CD4-positive, alpha-beta memory T cell (primary cell): ENCODE measurements at regions not wholly inside any gene's neighbourhood (a gene's known extent, or its start where the extent isn't known, plus 50 kb on each side); places are given as distances from the start of the nearest gene placed in this dataset.

ENCODE experiments used
- CTCF ChIA-PET: fragments of 350-600 bp; sonication (Branson Sonifier 250); formaldehyde crosslinking; loops from one replicate; lab custom pipeline; 2021; ENCODE audit warnings: inconsistent platforms; ENCODE audit not compliant: partially characterized antibody; lab: Charles Lee
- POLR2A ChIA-PET: fragments of 350-600 bp; sonication (Branson Sonifier 250); formaldehyde crosslinking; loops from one replicate; lab custom pipeline; 2021; ENCODE audit not compliant: partially characterized antibody; lab: Charles Lee
- DNase-seq, 5 donors: peaks; one replicate each; pipeline versions ENCODE4 v3.0.0 to v3.0.0-alpha.2; 2020 to 2022; ENCODE audit warnings: mixed read lengths in 1 of 5
- H3K27ac ChIP-seq: one replicate; pipeline ENCODE4 v1.7.0; 2013; ENCODE audit warnings: low read depth, low read length
- H3K27me3 ChIP-seq: 2 replicates; pipeline ENCODE4 v1.7.0; 2013; ENCODE audit warnings: mild to moderate bottlenecking, low read length, moderate library complexity; ENCODE audit not compliant: insufficient read depth
- H3K36me3 ChIP-seq: 2 replicates; pipeline ENCODE4 v1.7.0; 2013; ENCODE audit warnings: mild to moderate bottlenecking, low read length, moderate library complexity; ENCODE audit not compliant: insufficient read depth
- H3K4me1 ChIP-seq: 2 replicates; pipeline ENCODE4 v1.7.0; 2013; ENCODE audit warnings: mild to moderate bottlenecking, low read length, moderate library complexity; ENCODE audit not compliant: insufficient read depth
- H3K4me3 ChIP-seq, 2 donors: one replicate each; pipeline ENCODE4 v1.7.0; 2013; ENCODE audit warnings: low read length in 2 of 2, mild to moderate bottlenecking in 1 of 2
- H3K9me3 ChIP-seq, 2 donors: one replicate each; pipeline ENCODE4 v1.7.0; 2013; ENCODE audit warnings: low read length in 2 of 2, control low read depth in 1 of 2; ENCODE audit not compliant: control insufficient read depth in 1 of 2
- H3K27ac Mint-ChIP-seq, 7 donors: one replicate each; pipeline ENCODE4 v1.8.0; 2020 to 2021; ENCODE audit warnings: mixed read lengths in 7 of 7, mild to moderate bottlenecking in 6 of 7, inconsistent platforms in 3 of 7, moderate library complexity in 3 of 7
- H3K27me3 Mint-ChIP-seq, 2 donors: one replicate each; pipeline ENCODE4 v1.8.0; 2020 to 2021; ENCODE audit warnings: mixed read lengths in 2 of 2
- H3K36me3 Mint-ChIP-seq, 2 donors: one replicate each; pipeline ENCODE4 v1.8.0; 2020 to 2021; ENCODE audit warnings: mixed read lengths in 2 of 2, inconsistent platforms in 1 of 2, mild to moderate bottlenecking in 1 of 2
- H3K4me1 Mint-ChIP-seq, 4 donors: one replicate each; pipeline ENCODE4 v1.8.0; 2020 to 2021; ENCODE audit warnings: mixed read lengths in 4 of 4, mild to moderate bottlenecking in 1 of 4
- H3K4me3 Mint-ChIP-seq, 8 donors: one replicate each; pipeline ENCODE4 v1.8.0; 2020 to 2021; ENCODE audit warnings: mixed read lengths in 8 of 8, mild to moderate bottlenecking in 7 of 8, moderate library complexity in 6 of 8, inconsistent platforms in 3 of 8
- H3K9me3 Mint-ChIP-seq, 8 donors: one replicate each; pipeline ENCODE4 v1.8.0; 2020 to 2021; ENCODE audit warnings: mixed read lengths in 8 of 8, mild to moderate bottlenecking in 5 of 8, inconsistent platforms in 3 of 8, moderate library complexity in 1 of 8
- intact Hi-C: fragments of 100-400 bp; cut with micrococcal nuclease; formaldehyde crosslinking; loops from one replicate; pipeline ENCODE4 v1.15.1; 2023

GRCh38 chr4:126959056-126959745, 673.6 kb upstream of the INTU start:
- H3K27me3 ChIP-seq = no peaks in the 10 kb centered on the region
- no peak for DNase-seq
- no peak overlapping the region for H3K4me3 Mint-ChIP-seq
- no peaks in the 10 kb centered on the region for H3K4me1 Mint-ChIP-seq
- H3K9me3 ChIP-seq = no peaks in the 10 kb centered on the region
- H3K36me3 ChIP-seq = no peaks in the 10 kb centered on the region
- ChIA-PET CTCF (no interaction called here), POLR2A (no interaction called here)
- peaks cover 0 to 4% of the 10 kb centered on the region in 2 donors for H3K36me3 Mint-ChIP-seq
- H3K27me3 Mint-ChIP-seq = no peaks in the 10 kb centered on the region
- no peak overlapping the region for H3K27ac ChIP-seq
- no peak overlapping the region for H3K27ac Mint-ChIP-seq
- H3K4me1 ChIP-seq = no peaks in the 10 kb centered on the region
- intact Hi-C loops = no loop called here
- peaks cover 0 to 10% (median 4%) of the 10 kb centered on the region in 8 donors for H3K9me3 Mint-ChIP-seq
- H3K4me3 ChIP-seq = no peak overlapping the region

GRCh38 chr4:126960760-126961159, 672.0 kb upstream of the INTU start:
- Mint-ChIP-seq H3K9me3 (peaks cover 0 to 11% (median 5%) of the 10 kb centered on the region in 8 donors), H3K4me1 (no peaks in the 10 kb centered on the region), H3K4me3 (no peak overlapping the region), H3K36me3 (peaks cover 0 to 4% of the 10 kb centered on the region in 2 donors), H3K27ac (no peak overlapping the region), H3K27me3 (no peaks in the 10 kb centered on the region)
- H3K4me3 ChIP-seq = no peak overlapping the region
- no peak overlapping the region for H3K27ac ChIP-seq
- no peaks in the 10 kb centered on the region for H3K27me3 ChIP-seq
- no peaks in the 10 kb centered on the region for H3K4me1 ChIP-seq
- DNase-seq = no peak
- ChIA-PET POLR2A (no interaction called here), CTCF (no interaction called here)
- no peaks in the 10 kb centered on the region for H3K36me3 ChIP-seq
- intact Hi-C loops = no loop called here
- H3K9me3 ChIP-seq = no peaks in the 10 kb centered on the region

DNA sequence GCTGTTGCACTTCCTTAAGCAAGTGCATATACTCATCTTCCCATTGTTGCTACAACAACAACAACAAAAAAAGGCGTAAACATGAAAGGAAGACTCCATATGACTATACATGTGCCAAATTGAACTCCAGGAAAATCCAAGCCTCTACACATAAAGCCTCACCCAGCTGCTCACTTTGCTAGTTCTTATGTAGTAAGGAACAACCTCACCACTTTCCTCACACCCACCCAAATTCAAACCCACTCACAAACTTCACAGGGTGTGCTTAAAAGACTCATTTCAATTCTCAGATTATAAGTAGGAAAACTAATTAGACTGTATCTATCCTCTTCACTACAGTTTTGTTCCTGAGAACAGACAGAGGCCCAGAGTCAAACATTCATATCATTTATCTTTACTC, 671.1 kb upstream of the INTU start:
- H3K9me3 ChIP-seq = no peaks in the 10 kb centered on the region
- no peaks in the 10 kb centered on the region for H3K4me1 ChIP-seq
- ChIA-PET POLR2A (no interaction called here), CTCF (no interaction called here)
- no peaks in the 10 kb centered on the region for H3K4me1 Mint-ChIP-seq
- no peak overlapping the region for H3K27ac ChIP-seq
- H3K4me3 ChIP-seq = no peak overlapping the region
- DNase-seq = no peak
- intact Hi-C loops = no loop called here
- H3K27me3 ChIP-seq = no peaks in the 10 kb centered on the region
- H3K36me3 Mint-ChIP-seq = no peaks in the 10 kb centered on the region
- no peak overlapping the region for H3K27ac Mint-ChIP-seq
- H3K4me3 Mint-ChIP-seq = no peak overlapping the region
- peaks cover 0 to 10% (median 5%) of the 10 kb centered on the region in 8 donors for H3K9me3 Mint-ChIP-seq
- H3K36me3 ChIP-seq = no peaks in the 10 kb centered on the region
- H3K27me3 Mint-ChIP-seq = no peaks in the 10 kb centered on the region

DNA sequence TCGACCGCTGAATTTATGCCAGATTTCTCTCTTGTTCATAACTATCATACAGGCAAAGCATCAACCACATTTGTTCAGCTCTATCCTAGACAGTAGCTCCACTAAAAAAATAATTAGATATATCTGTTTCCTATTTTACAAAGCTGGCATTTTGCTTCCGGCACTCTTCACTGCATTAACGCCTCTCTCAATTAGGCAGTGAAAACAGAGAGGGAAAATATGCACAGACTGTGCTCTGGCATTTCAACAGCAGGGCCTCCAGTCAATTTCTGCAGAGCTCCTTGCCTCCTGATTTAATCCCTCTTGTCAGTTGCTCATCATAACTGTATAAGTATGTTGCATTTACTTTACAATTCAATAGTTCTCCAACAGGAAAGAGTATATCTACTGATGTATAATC, 666.9 kb upstream of the INTU start:
- no peak overlapping the region for H3K4me3 ChIP-seq
- Mint-ChIP-seq H3K9me3 (peaks cover 0 to 8% (median 6%) of the 10 kb centered on the region in 8 donors), H3K27me3 (no peaks in the 10 kb centered on the region), H3K4me3 (no peak overlapping the region), H3K4me1 (no peaks in the 10 kb centered on the region), H3K27ac (no peak overlapping the region), H3K36me3 (no peaks in the 10 kb centered on the region)
- DNase-seq = no peak
- POLR2A ChIA-PET = no interaction called here
- no peak overlapping the region for H3K27ac ChIP-seq
- no peaks in the 10 kb centered on the region for H3K36me3 ChIP-seq
- no peaks in the 10 kb centered on the region for H3K4me1 ChIP-seq
- no peaks in the 10 kb centered on the region for H3K9me3 ChIP-seq
- CTCF ChIA-PET = no interaction called here
- no peaks in the 10 kb centered on the region for H3K27me3 ChIP-seq
- intact Hi-C loops = no loop called here

DNA sequence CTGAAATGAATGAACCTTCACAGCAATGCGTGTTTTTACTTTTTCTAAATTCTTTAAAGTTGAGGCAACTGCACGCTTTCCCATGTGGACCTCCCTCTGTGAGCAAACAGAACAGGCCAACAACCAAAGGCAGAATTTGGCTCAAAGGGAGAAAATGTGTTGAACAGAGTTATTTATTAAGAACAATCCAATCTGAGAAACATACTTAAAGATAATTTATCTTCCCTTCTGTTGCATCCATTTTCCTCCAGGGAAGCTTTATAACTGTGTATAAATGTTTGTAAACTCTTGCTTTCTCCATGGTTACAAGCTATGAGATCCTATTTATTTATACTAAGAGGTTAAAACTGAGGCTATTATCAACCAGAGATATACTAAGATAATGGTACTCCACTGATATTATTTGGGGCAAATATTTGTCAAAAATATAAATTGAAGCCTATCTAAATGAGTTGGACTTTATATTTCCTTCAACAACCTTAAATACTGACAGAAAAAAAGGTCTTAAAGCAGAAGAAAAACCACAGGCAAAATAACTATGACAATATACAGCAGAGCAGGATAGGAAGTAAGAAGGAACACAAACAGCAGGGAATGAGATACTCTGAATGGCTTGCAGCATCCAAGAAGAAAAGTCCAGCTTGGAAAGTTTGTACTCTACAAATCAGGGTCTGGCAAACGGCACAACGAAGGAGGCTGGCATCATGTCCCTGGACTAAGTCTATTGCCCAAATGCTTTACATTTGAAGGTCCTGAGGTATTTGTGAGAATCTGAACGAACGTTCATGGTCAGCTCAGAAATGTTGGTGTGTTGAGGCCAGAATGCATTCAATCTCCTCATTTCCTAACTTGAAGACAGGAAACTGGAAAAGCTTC, 663.2 kb upstream of the INTU start:
- Histone ChIP-seq H3K4me3 (no peak overlapping the region), H3K27ac (no peak overlapping the region), H3K4me1 (no peaks in the 10 kb centered on the region), H3K9me3 (no peaks in the 10 kb centered on the region), H3K36me3 (no peaks in the 10 kb centered on the region), H3K27me3 (no peaks in the 10 kb centered on the region)
- no peak overlapping the region for H3K4me3 Mint-ChIP-seq
- no peaks in the 10 kb centered on the region for H3K27me3 Mint-ChIP-seq
- no peak for DNase-seq
- ChIA-PET CTCF (no interaction called here), POLR2A (no interaction called here)
- intact Hi-C loops = no loop called here
- H3K9me3 Mint-ChIP-seq = peaks cover 0 to 8% (median 5%) of the 10 kb centered on the region in 8 donors
- no peaks in the 10 kb centered on the region for H3K4me1 Mint-ChIP-seq
- H3K36me3 Mint-ChIP-seq = no peaks in the 10 kb centered on the region
- no peak overlapping the region for H3K27ac Mint-ChIP-seq

DNA sequence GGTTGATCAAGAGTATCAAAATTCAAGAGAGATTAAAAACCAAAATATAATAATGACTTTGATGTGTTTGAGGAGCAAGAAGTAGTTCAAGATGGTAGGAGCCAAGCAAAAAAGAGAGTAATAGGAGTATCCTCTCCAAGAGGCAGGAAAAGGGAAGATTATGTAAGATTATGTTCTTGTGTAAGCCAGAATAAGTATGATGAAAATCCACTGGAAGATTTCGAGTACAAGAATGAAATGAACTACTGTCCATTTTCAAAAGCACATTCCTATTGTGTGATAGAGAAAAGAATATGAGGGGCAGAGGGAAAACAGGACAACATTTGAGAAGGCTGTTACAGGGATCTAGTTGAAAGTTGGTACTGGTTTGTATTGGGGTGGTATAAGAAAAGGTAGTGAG, 659.6 kb upstream of the INTU start:
- H3K27me3 ChIP-seq = no peaks in the 10 kb centered on the region
- H3K4me1 ChIP-seq = no peaks in the 10 kb centered on the region
- Mint-ChIP-seq H3K9me3 (peaks cover 0 to 8% (median 1%) of the 10 kb centered on the region in 8 donors), H3K4me1 (no peaks in the 10 kb centered on the region), H3K4me3 (no peak overlapping the region), H3K27ac (no peak overlapping the region), H3K27me3 (no peaks in the 10 kb centered on the region), H3K36me3 (no peaks in the 10 kb centered on the region)
- intact Hi-C loops = no loop called here
- POLR2A ChIA-PET = no interaction called here
- CTCF ChIA-PET = no interaction called here
- DNase-seq = no peak
- H3K36me3 ChIP-seq = no peaks in the 10 kb centered on the region
- H3K4me3 ChIP-seq = no peak overlapping the region
- no peaks in the 10 kb centered on the region for H3K9me3 ChIP-seq
- no peak overlapping the region for H3K27ac ChIP-seq

- Histone ChIP-seq H3K4me1 (no peaks in the 10 kb centered on the region), H3K27ac (no peak overlapping the region), H3K36me3 (no peaks in the 10 kb centered on the region), H3K27me3 (no peaks in the 10 kb centered on the region), H3K4me3 (no peak overlapping the region), H3K9me3 (no peaks in the 10 kb centered on the region)
- no peaks in the 10 kb centered on the region for H3K4me1 Mint-ChIP-seq
- ChIA-PET CTCF (no interaction called here), POLR2A (interaction anchor here (0.7 kb wide), 1 partner anchor 147 kb away, joined by 3 read pairs; no protein-coding TSS in a partner anchor)
- H3K27me3 Mint-ChIP-seq = no peaks in the 10 kb centered on the region
- H3K27ac Mint-ChIP-seq = no peak overlapping the region
- intact Hi-C loops = no loop called here
- H3K9me3 Mint-ChIP-seq = peaks cover 0 to 13% (median 4%) of the 10 kb centered on the region in 8 donors
- no peaks in the 10 kb centered on the region for H3K36me3 Mint-ChIP-seq
- no peak overlapping the region for H3K4me3 Mint-ChIP-seq
- no peak for DNase-seq
Measured at GRCh38 chr4:126976850-126977632, 655.7 kb upstream of the INTU start.
